Activated CD4-positive, alpha-beta T cell treated with anti-CD3 and anti-CD28 coated beads, Interleukin-2, amount 10 ng/mL, durations not matched to agents 24 days and 14 days (primary cell): ENCODE measurements at regions not wholly inside any gene's neighbourhood (a gene's known extent, or its start where the extent isn't known, plus 50 kb on each side); places are given as distances from the start of the nearest gene placed in this dataset.

Experiments used
- DNase-seq: peaks from one replicate; pipeline ENCODE4 v3.0.0; 2022
- H3K27ac Mint-ChIP-seq: one replicate; pipeline ENCODE4 v1.8.0; 2022; ENCODE audit warnings: mild to moderate bottlenecking, mixed read lengths
- H3K27me3 Mint-ChIP-seq: one replicate; pipeline ENCODE4 v1.8.0; 2022; ENCODE audit warnings: mixed read lengths
- H3K36me3 Mint-ChIP-seq: one replicate; pipeline ENCODE4 v1.8.0; 2022; ENCODE audit warnings: low read depth, mild to moderate bottlenecking, mixed read lengths
- H3K4me1 Mint-ChIP-seq: one replicate; pipeline ENCODE4 v1.8.0; 2021; ENCODE audit warnings: mixed read lengths
- H3K4me3 Mint-ChIP-seq: one replicate; pipeline ENCODE4 v1.8.0; 2022; ENCODE audit warnings: mild to moderate bottlenecking, moderate library complexity, mixed read lengths
- H3K9me3 Mint-ChIP-seq: one replicate; pipeline ENCODE4 v1.8.0; 2021; ENCODE audit warnings: mixed read lengths
- intact Hi-C: fragments of 100-400 bp; cut with micrococcal nuclease; formaldehyde crosslinking; loops from one replicate; pipeline ENCODE4 v1.15.1; 2023

GRCh38 chr18:11324510-11324909 is 175.1 kb upstream of the PIEZO2 start:
- peaks cover 4% of the 10 kb centered on the region for H3K27me3 Mint-ChIP-seq
- no peak for DNase-seq
- no peaks in the 10 kb centered on the region for H3K9me3 Mint-ChIP-seq
- no peak overlapping the region for H3K27ac Mint-ChIP-seq
- no peak overlapping the region for H3K4me3 Mint-ChIP-seq
- intact Hi-C loops, result no loop called here
- peaks cover 4% of the 10 kb centered on the region for H3K4me1 Mint-ChIP-seq
- H3K36me3 Mint-ChIP-seq, result no peaks in the 10 kb centered on the region

- Mint-ChIP-seq H3K36me3 (no peaks in the 10 kb centered on the region), H3K4me3 (no peak overlapping the region), H3K27me3 (peaks cover 4% of the 10 kb centered on the region), H3K4me1 (peaks cover 4% of the 10 kb centered on the region), H3K9me3 (no peaks in the 10 kb centered on the region), H3K27ac (no peak overlapping the region)
- DNase-seq, result no peak
- intact Hi-C loops, result no loop called here
Observed at GRCh38 chr18:11323359-11323819, 174.0 kb upstream of the PIEZO2 start.

GRCh38 chr18:11322716-11323115 is 173.3 kb upstream of the PIEZO2 start:
- Mint-ChIP-seq H3K27ac (no peak overlapping the region), H3K36me3 (no peaks in the 10 kb centered on the region), H3K4me3 (no peak overlapping the region), H3K4me1 (peaks cover 4% of the 10 kb centered on the region), H3K27me3 (peaks cover 4% of the 10 kb centered on the region), H3K9me3 (no peaks in the 10 kb centered on the region)
- intact Hi-C loops, result no loop called here
- no peak for DNase-seq

- H3K4me3 Mint-ChIP-seq, result no peak overlapping the region
Observed at GRCh38 chr18:11322006-11322405, 172.6 kb upstream of the PIEZO2 start.

GRCh38 chr18:11320986-11321385 is 171.6 kb upstream of the PIEZO2 start:
- intact Hi-C loops, result no loop called here
- Mint-ChIP-seq H3K27me3 (no peaks in the 10 kb centered on the region), H3K4me3 (no peak overlapping the region)

More at GRCh38 chr18:11322006-11322405, 172.6 kb upstream of the PIEZO2 start:
- DNase-seq, result no peak
- Mint-ChIP-seq H3K9me3 (no peaks in the 10 kb centered on the region), H3K36me3 (no peaks in the 10 kb centered on the region), H3K27me3 (peaks cover 4% of the 10 kb centered on the region), H3K4me1 (peaks cover 4% of the 10 kb centered on the region), H3K27ac (no peak overlapping the region)
- intact Hi-C loops, result no loop called here

GRCh38 chr18:11316546-11316945 is 167.2 kb upstream of the PIEZO2 start:
- Mint-ChIP-seq H3K27me3 (no peaks in the 10 kb centered on the region), H3K9me3 (no peaks in the 10 kb centered on the region), H3K36me3 (no peaks in the 10 kb centered on the region), H3K4me1 (no peaks in the 10 kb centered on the region), H3K4me3 (no peak overlapping the region), H3K27ac (no peak overlapping the region)
- no peak for DNase-seq
- intact Hi-C loops, result no loop called here

More at GRCh38 chr18:11320986-11321385, 171.6 kb upstream of the PIEZO2 start:
- no peaks in the 10 kb centered on the region for H3K36me3 Mint-ChIP-seq
- DNase-seq, result no peak
- peaks cover 4% of the 10 kb centered on the region for H3K4me1 Mint-ChIP-seq
- no peak overlapping the region for H3K27ac Mint-ChIP-seq
- no peaks in the 10 kb centered on the region for H3K9me3 Mint-ChIP-seq

- peak; percentile 71 for DNase-seq
- intact Hi-C loops, result no loop called here
Observed at GRCh38 chr18:11310476-11311086, 161.2 kb upstream of the PIEZO2 start.

GRCh38 chr18:11309172-11309571 is 159.8 kb upstream of the PIEZO2 start:
- Mint-ChIP-seq H3K27me3 (no peaks in the 10 kb centered on the region), H3K4me3 (no peak overlapping the region), H3K27ac (no peak overlapping the region), H3K36me3 (no peaks in the 10 kb centered on the region), H3K9me3 (peaks cover 4% of the 10 kb centered on the region), H3K4me1 (peaks cover 6% of the 10 kb centered on the region)
- no peak for DNase-seq
- intact Hi-C loops, result no loop called here

More at GRCh38 chr18:11310476-11311086, 161.2 kb upstream of the PIEZO2 start:
- Mint-ChIP-seq H3K4me3 (no peak overlapping the region), H3K27me3 (no peaks in the 10 kb centered on the region), H3K4me1 (peaks cover 6% of the 10 kb centered on the region), H3K27ac (no peak overlapping the region), H3K36me3 (no peaks in the 10 kb centered on the region), H3K9me3 (peaks cover 4% of the 10 kb centered on the region)

- DNase-seq, result no peak
- Mint-ChIP-seq H3K27ac (no peak overlapping the region), H3K4me1 (peaks cover 6% of the 10 kb centered on the region), H3K9me3 (peaks cover 4% of the 10 kb centered on the region), H3K4me3 (no peak overlapping the region), H3K27me3 (no peaks in the 10 kb centered on the region), H3K36me3 (no peaks in the 10 kb centered on the region)
- intact Hi-C loops, result no loop called here
Observed at GRCh38 chr18:11308499-11308898, 159.1 kb upstream of the PIEZO2 start.

GRCh38 chr18:11307716-11308115 is 158.3 kb upstream of the PIEZO2 start:
- DNase-seq, result no peak
- Mint-ChIP-seq H3K4me1 (peaks cover 6% of the 10 kb centered on the region), H3K9me3 (peaks cover 4% of the 10 kb centered on the region), H3K36me3 (no peaks in the 10 kb centered on the region), H3K27ac (no peak overlapping the region), H3K4me3 (no peak overlapping the region), H3K27me3 (no peaks in the 10 kb centered on the region)
- intact Hi-C loops, result no loop called here

GRCh38 chr18:11305507-11305906 is 156.1 kb upstream of the PIEZO2 start:
- intact Hi-C loops, result no loop called here
- Mint-ChIP-seq H3K36me3 (no peaks in the 10 kb centered on the region), H3K4me3 (no peak overlapping the region), H3K27me3 (no peaks in the 10 kb centered on the region), H3K27ac (no peak overlapping the region), H3K9me3 (peaks cover 10% of the 10 kb centered on the region), H3K4me1 (peaks cover 6% of the 10 kb centered on the region)
- DNase-seq, result no peak

- H3K27me3 Mint-ChIP-seq, result no peaks in the 10 kb centered on the region
- no peak overlapping the region for H3K4me3 Mint-ChIP-seq
- H3K9me3 Mint-ChIP-seq, result peaks cover 10% of the 10 kb centered on the region
- intact Hi-C loops, result no loop called here
- DNase-seq, result no peak
- no peaks in the 10 kb centered on the region for H3K36me3 Mint-ChIP-seq
- no peak overlapping the region for H3K27ac Mint-ChIP-seq
- H3K4me1 Mint-ChIP-seq, result peaks cover 6% of the 10 kb centered on the region
Observed at GRCh38 chr18:11304928-11305327, 155.6 kb upstream of the PIEZO2 start.

GRCh38 chr18:11296946-11297345 is 147.6 kb upstream of the PIEZO2 start:
- H3K9me3 Mint-ChIP-seq, result peaks cover 9% of the 10 kb centered on the region
- no peak for DNase-seq
- H3K27me3 Mint-ChIP-seq, result no peaks in the 10 kb centered on the region
- H3K4me1 Mint-ChIP-seq, result no peaks in the 10 kb centered on the region
- no peaks in the 10 kb centered on the region for H3K36me3 Mint-ChIP-seq
- intact Hi-C loops, result no loop called here
- no peak overlapping the region for H3K4me3 Mint-ChIP-seq
- H3K27ac Mint-ChIP-seq, result no peak overlapping the region

- intact Hi-C loops, result no loop called here
- H3K4me3 Mint-ChIP-seq, result no peak overlapping the region
- no peak for DNase-seq
- no peaks in the 10 kb centered on the region for H3K36me3 Mint-ChIP-seq
- no peak overlapping the region for H3K27ac Mint-ChIP-seq
- no peaks in the 10 kb centered on the region for H3K4me1 Mint-ChIP-seq
- H3K9me3 Mint-ChIP-seq, result no peaks in the 10 kb centered on the region
- H3K27me3 Mint-ChIP-seq, result no peaks in the 10 kb centered on the region
Observed at GRCh38 chr18:11293794-11294193, 144.4 kb upstream of the PIEZO2 start.

- no peaks in the 10 kb centered on the region for H3K9me3 Mint-ChIP-seq
- DNase-seq, result no peak
- no peak overlapping the region for H3K4me3 Mint-ChIP-seq
- no peaks in the 10 kb centered on the region for H3K27me3 Mint-ChIP-seq
- H3K27ac Mint-ChIP-seq, result no peak overlapping the region
- intact Hi-C loops, result no loop called here
- no peaks in the 10 kb centered on the region for H3K36me3 Mint-ChIP-seq
- no peaks in the 10 kb centered on the region for H3K4me1 Mint-ChIP-seq
Observed at GRCh38 chr18:11290786-11291185, 141.4 kb upstream of the PIEZO2 start.
